Calu3 (cell line): ENCODE measurements at regions not wholly inside any gene's neighbourhood (a gene's known extent, or its start where the extent isn't known, plus 50 kb on each side); places are given as distances from the start of the nearest gene placed in this dataset.

ENCODE experiments used
- BruUV-seq: library from RNA; stranded (reverse); fragments of 400-500 nt; replicated peaks from 2 replicates; lab custom pipeline; 2021; lab: Mats Ljungman, UMichigan
- CTCF ChIA-PET: fragments of 300-600 bp; sonication (Branson Sonifier 250); formaldehyde crosslinking; loops from one replicate; lab custom pipeline; 2022; ENCODE audit warnings: antibody characterized with exemption; lab: Charles Lee
- DNase-seq: peaks from one replicate; pipeline ENCODE4 v3.0.0; 2022
- H3K27ac Mint-ChIP-seq: one replicate; pipeline ENCODE4 v1.8.0; 2022; ENCODE audit warnings: mixed read lengths; ENCODE audit not compliant: unreplicated experiment
- H3K27me3 Mint-ChIP-seq: one replicate; pipeline ENCODE4 v1.8.0; 2022; ENCODE audit warnings: mixed read lengths; ENCODE audit not compliant: unreplicated experiment
- H3K36me3 Mint-ChIP-seq: one replicate; pipeline ENCODE4 v1.8.0; 2022; ENCODE audit warnings: mild to moderate bottlenecking, moderate library complexity, mixed read lengths; ENCODE audit not compliant: insufficient read depth, unreplicated experiment
- H3K4me1 Mint-ChIP-seq: one replicate; pipeline ENCODE4 v1.8.0; 2022; ENCODE audit warnings: mild to moderate bottlenecking, low read depth, mixed read lengths; ENCODE audit not compliant: unreplicated experiment
- H3K4me3 Mint-ChIP-seq: one replicate; pipeline ENCODE4 v1.8.0; 2022; ENCODE audit warnings: mild to moderate bottlenecking, low read depth, moderate library complexity, mixed read lengths; ENCODE audit not compliant: unreplicated experiment
- H3K9me3 Mint-ChIP-seq: one replicate; pipeline ENCODE4 v1.8.0; 2022; ENCODE audit warnings: low read depth, mixed read lengths; ENCODE audit not compliant: unreplicated experiment
- intact Hi-C: fragments of 100-400 bp; cut with micrococcal nuclease; formaldehyde crosslinking; loops from one replicate; pipeline ENCODE4 v1.10.0; 2022; ENCODE audit not compliant: unreplicated experiment
- TF ChIP-seq, protein P1 (sequence below): fragments of 200-600 bp; IDR thresholded peaks from one replicate; pipeline ENCODE4 v1.8.0; 2022; ENCODE audit warnings: antibody characterized with exemption; ENCODE audit not compliant: unreplicated experiment

DNA sequence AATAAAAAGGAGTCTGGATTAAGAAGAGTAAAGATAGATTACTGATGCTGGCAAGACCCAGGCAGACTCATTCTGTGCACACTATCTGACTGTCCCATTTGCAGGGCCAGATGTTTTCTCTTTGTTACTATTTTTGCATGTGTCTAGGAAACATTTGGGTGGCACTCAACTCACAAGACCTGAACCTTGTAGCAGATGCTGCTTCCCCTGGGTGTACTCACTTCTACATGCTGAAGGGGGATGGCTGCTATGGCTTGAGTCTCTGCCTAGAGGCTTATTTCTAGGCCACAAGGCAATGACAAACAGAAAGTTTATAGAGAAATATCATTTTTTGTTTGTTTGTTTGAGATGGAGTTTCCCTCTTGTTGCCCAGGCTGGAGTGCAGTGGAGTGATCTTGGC lies 351.4 kb downstream of the FOXA2 start:
- Mint-ChIP-seq H3K4me1 (no peaks in the 10 kb centered on the region), H3K36me3 (no peaks in the 10 kb centered on the region), H3K27ac (no peak overlapping the region), H3K4me3 (no peak overlapping the region), H3K27me3 (peaks cover 23% of the 10 kb centered on the region), H3K9me3 (no peaks in the 10 kb centered on the region)
- intact Hi-C loops, result no loop called here
- no peak for DNase-seq
- no TSS peak for BruUV-seq
- CTCF ChIA-PET, result no interaction called here
- TF ChIP-seq, protein P1, sequence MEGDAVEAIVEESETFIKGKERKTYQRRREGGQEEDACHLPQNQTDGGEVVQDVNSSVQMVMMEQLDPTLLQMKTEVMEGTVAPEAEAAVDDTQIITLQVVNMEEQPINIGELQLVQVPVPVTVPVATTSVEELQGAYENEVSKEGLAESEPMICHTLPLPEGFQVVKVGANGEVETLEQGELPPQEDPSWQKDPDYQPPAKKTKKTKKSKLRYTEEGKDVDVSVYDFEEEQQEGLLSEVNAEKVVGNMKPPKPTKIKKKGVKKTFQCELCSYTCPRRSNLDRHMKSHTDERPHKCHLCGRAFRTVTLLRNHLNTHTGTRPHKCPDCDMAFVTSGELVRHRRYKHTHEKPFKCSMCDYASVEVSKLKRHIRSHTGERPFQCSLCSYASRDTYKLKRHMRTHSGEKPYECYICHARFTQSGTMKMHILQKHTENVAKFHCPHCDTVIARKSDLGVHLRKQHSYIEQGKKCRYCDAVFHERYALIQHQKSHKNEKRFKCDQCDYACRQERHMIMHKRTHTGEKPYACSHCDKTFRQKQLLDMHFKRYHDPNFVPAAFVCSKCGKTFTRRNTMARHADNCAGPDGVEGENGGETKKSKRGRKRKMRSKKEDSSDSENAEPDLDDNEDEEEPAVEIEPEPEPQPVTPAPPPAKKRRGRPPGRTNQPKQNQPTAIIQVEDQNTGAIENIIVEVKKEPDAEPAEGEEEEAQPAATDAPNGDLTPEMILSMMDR, result no peak

DNA sequence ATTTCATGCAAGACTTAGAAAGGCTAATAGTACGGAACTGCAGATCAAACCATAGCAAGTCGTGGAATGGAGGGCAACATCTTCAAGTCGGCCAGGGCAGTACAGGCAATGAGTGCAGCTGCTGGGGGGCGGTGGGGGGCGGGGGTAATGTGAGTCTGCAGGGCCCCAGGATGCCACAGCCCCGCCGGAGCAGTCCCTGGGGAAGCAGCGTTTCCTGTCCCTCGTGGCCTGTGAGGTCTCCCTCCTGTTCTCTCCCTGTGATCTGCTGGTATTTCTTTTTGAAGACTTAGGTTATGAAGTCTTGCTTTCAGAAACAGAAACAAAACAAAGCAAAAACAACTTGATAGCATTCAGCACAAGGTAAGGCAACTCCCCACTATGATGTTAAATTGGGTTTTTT lies 351.9 kb downstream of the FOXA2 start:
- H3K36me3 Mint-ChIP-seq, result no peaks in the 10 kb centered on the region
- H3K9me3 Mint-ChIP-seq, result no peaks in the 10 kb centered on the region
- CTCF ChIA-PET, result no interaction called here
- TF ChIP-seq, protein P1, result no peak
- no peaks in the 10 kb centered on the region for H3K4me1 Mint-ChIP-seq
- intact Hi-C loops, result no loop called here
- H3K27me3 Mint-ChIP-seq, result peaks cover 23% of the 10 kb centered on the region
- no peak overlapping the region for H3K27ac Mint-ChIP-seq
- no peak overlapping the region for H3K4me3 Mint-ChIP-seq
- BruUV-seq, result no TSS peak
- DNase-seq, result no peak

DNA sequence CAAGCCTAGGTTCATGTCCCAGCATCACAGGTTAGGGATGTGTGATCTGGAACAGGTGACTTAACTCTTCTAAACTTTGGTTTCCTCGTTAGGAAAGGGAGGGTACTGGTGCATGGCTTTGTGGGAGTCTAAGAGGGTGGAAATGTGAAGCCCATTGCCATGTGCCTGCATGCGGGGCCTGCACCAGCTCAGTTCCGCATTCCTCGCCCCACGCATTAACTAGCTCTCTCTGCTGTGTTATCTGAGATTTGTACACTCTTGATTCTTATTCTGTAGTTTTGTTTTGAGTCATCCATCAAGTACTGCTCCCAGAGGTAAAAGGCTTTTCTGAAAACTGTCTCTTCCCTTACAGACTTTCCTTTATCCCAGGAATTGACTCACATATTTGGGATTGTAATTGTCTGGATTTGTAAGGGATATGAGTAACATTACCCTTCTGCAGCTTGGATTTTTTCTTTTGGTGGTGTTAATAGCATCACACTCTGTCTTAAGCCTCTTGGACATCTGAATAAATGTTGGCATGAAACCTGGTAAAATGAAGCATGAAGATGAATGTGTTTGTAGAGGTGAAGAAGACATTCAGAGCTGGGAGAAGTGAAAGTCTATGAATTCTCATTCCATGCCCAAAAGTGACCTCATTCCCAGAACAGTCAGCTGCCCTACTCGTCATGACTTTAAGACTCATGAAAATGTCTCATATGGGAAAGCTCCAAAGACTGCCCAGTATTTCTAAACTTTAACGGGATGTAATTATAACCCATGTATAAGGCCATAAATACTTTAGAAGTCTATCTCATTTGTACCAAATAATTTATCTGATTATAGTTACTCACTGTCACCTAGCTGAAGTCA lies 357.3 kb downstream of the FOXA2 start:
- CTCF ChIA-PET, result no interaction called here
- TF ChIP-seq, protein P1, result no peak
- no peak overlapping the region for H3K27ac Mint-ChIP-seq
- H3K9me3 Mint-ChIP-seq, result no peaks in the 10 kb centered on the region
- no peaks in the 10 kb centered on the region for H3K36me3 Mint-ChIP-seq
- BruUV-seq, result no TSS peak
- no peak for DNase-seq
- H3K4me1 Mint-ChIP-seq, result no peaks in the 10 kb centered on the region
- no peak overlapping the region for H3K4me3 Mint-ChIP-seq
- intact Hi-C loops, result no loop called here
- peaks cover 24% of the 10 kb centered on the region for H3K27me3 Mint-ChIP-seq

DNA sequence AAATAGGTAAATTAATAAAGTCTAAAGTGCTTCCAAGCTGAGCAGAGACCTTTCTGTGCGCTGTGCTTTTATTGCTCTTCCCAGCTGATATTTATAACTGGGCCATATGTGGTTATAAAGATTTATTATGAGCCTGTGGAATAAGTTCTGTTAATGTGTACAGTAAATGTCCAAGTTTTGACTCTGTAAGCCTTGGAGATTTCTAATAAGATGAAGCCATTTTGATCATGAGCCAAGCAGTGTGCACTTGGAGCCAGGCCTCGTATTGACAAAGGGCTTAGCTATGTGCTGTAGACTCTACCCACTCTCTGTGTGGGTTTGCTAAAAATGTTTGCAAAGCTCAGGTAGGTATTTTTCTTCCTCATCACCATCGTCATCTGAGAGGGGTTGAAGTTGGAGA lies 361.1 kb downstream of the FOXA2 start:
- H3K4me1 Mint-ChIP-seq, result no peaks in the 10 kb centered on the region
- H3K27ac Mint-ChIP-seq, result no peak overlapping the region
- intact Hi-C loops, result no loop called here
- TF ChIP-seq, protein P1, result no peak
- no peak for DNase-seq
- no peaks in the 10 kb centered on the region for H3K36me3 Mint-ChIP-seq
- BruUV-seq, result no TSS peak
- H3K4me3 Mint-ChIP-seq, result no peak overlapping the region
- peaks cover 24% of the 10 kb centered on the region for H3K27me3 Mint-ChIP-seq
- CTCF ChIA-PET, result no interaction called here
- no peaks in the 10 kb centered on the region for H3K9me3 Mint-ChIP-seq
